ENCODE measurements at regions not wholly inside any gene's neighbourhood (a gene's known extent, or its start where the extent isn't known, plus 50 kb on each side); places are given as distances from the start of the nearest gene placed in this dataset.
"Not testable (repeated sequence)": the region's sequence is repeated elsewhere in the genome, so short reads cannot be mapped to it uniquely, and the experiment has no call there.

DNA sequence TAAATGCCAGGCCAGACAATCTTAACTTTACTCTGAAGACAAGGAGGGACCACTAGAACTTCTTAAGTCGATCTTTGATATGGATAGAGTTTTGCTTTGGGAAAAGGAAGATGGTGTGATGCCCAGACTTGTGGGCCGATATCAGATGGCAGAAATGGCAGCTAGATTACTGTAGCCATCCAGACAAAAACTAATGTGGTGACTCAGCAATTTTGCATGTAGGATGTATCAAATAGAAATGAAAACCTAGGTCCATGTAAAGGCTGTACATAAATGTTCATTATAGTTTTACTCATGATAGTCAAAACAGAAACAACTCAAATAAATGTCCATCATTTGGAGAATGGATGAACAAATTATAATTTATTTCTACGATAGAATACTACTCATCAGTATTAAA lies 121.5 kb downstream of the APIP start:
- no peak for DNase-seq (ENCODE audit: low spot score)

DNA sequence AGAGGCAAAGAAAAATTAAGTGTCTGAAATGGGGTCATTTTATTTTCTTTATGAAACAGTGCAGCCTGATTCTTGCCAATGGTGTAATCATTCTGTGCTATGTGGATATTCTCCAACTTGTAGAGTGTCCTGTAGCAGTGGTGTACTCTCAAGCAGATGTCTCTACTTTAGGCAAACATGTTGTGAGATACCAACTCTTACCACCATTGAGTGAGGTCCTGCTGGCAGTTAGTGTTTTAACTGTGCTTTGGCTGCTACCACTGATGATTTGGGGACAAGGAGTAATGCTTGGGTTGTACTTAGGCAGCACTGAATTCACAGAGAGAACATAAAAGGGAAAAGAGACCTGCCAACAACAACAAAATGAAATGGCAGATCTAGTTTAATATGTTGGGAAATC lies 122.5 kb downstream of the APIP start:
- no peak for DNase-seq (ENCODE audit: low spot score)

DNA sequence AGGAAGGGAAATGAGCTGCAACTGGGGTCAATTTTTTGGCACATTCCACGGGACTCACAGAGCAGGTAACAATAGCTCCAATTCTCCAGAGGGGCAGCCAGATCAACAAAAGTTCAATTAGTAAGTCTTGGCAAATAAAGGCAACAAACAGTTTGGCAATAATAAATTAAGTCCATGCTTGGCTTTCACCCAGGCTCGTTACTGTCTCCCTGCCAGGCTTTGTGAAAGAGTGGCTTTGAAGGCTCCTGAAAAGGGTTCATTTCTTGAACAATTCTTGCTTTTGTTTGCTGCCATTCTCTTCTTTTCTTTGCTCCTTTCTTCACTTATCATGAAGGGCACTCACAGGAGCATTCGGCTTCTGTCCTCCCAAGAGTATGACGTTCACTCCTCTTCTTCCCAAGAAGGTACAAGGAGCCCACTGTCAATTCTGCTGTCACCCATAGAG lies 123.3 kb downstream of the APIP start:
- DNase-seq (ENCODE audit: low spot score), result no peak

DNA sequence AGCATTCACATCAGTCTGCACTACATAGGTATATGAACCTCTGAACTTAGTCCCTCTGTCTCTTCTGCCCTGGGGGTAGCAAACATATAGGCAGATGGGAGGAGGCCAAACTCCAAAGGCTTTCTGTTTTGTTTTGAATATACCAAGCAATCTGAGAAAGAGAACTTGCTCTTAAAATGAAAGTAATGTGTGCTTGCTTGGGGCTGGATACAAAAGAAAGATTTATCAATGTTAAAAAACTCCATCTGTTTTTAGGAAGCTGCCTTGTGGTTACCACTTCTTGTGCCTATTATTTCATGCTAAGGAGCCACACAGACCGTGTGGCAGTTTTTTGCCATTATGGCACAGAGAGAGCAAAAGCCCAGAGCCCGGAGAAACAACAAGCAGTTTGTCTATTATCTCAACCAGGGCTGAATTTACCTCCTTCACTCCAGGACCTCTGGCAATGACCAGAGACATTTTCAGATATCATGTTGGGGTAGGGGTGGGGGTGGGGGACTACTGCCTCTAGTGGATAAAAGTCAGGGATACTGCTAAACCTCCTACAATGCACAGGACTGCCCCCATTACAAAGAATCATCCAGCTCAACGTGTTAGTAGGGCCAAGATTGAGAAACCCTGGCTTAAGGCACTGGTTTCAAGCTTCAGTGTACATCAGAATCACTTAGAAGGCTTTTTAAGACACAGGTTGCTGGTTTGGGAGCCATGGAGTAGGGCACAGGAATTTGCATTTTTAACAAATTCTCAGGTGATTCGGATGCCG lies 124.2 kb downstream of the APIP start:
- DNase-seq (ENCODE audit: low spot score), result no peak

DNA sequence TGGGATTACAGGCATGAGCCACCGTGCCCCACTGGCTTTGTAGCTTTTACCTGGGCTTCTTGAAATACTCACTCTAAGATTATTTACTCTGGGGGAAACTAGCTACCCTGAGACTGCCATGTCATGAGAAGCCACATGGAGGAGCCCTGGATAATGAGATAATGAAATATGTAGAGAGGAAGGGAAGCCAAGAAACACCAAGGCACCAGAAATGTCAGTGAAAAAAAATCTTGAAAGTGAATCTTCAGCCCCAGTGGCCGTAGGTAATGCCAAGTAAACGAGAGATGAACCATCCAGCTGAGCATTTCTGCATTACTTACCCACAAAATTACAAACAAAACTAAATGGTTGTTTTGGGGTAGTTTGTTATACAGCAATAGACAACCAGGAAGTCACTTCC lies 125.6 kb downstream of the APIP start:
- no peak for DNase-seq (ENCODE audit: low spot score)

DNA sequence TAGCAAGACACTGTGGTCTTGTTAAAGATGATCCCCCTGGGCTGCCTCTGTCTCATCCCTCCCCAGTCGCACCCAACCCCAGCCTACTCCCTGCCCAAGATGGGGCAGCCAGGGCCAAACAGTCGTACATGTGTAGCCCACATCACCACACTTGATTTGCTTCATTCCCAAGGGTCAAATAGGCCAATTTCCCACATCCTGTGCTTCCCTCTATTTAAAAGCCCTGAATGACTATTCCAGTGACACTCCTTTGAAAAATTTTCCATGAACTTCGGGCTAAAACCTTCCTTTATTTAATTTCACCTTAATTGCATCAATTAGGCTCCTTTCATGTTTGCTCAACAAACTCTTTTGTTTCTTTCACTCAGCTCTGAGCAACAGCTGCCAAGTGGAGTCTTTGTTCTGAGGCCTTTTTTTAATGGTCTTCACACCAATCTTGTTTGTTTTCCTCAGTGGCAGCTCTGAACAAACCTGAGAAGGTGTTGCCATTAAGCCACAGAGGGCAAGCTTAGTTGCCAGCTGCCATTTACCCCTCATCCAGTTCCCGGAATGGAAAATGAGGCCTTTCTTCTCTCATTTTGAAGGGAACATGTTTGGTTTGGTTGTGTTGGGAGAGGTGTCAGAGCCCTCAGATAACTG lies 126.9 kb downstream of the APIP start:
- DNase-seq (ENCODE audit: low spot score), result no peak

DNA sequence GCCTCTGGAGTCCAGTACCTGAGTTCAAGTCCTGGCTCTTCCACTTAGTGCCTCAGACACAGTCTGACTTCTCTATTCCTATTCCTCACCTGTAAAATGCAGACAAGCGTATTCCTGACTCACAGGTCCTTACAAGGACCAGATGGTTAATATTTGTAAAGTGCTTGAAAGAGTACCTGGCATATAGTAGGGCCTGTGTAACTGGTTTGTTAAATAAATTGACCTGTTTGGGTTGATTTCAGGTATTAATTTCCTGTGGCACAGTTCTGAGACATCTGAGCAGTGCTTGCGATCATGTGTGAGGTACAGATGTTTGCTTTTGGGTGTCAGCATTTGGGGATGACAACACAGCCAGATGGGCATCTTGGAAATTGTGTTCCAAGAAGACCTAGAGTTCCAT lies 127.5 kb downstream of the APIP start:
- no peak for DNase-seq (ENCODE audit: low spot score)

DNA sequence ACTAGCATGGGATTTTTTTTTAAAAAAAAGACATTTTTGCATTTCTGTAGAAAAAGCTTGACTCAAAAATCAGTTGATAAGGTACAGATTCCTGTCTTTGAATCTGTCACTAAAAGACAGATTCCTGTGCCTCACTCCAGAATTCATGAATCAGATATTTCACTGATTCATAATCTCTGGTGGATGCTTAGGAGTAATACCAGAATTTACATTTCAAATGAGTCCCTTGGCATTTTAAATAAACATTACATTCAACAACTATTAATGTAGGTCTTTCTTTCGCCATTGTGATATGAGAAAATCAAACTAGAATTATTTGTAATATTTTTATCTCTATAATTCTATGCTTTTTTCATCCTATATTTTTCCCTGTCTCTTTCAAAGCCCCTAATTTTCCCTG lies 128.3 kb downstream of the APIP start:
- no peak for DNase-seq (ENCODE audit: low spot score)

DNA sequence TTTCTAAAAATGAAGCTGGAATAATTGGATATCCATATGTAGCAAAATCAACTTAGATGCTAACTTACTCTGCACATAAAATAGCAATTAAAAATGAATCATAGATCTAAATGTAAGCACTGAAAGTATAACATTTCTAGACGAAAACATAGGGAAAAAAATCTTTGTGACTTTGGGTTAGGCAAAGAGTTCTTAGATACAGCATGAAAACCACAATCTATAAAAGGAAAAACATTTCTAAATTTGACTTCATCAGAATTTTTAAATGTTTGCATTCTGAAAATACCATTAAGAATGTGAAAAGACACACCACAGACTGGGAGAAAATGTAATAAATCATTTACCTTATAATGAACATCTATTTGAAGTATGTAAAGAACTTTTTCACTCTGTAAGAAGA lies 128.8 kb downstream of the APIP start:
- DNase-seq (ENCODE audit: low spot score), result no peak

DNA sequence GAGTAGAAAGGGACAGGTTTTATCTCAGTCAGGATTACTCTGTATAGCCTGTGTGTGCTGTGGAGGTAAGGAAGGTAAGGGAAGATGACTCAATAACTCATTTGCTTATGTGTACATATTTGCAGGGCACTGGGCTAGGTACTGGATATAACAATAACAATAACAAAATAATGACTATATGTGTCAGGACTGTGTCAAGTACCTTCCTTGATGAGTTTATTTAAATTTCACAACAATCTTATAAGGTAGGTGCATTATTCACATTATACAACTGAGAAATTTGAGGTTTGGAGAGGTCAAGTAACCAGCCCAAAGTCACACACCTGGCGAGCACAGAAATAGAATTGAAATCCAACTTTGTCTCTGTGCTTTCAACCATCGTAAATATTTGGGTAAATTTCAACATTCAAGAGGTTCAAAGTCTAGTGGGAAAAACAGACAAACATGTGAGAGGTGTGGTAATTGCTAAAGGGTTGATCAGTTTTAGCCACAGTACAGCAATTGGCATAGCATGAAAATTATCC lies 131.8 kb downstream of the APIP start:
- no peak for DNase-seq (ENCODE audit: low spot score)

DNA sequence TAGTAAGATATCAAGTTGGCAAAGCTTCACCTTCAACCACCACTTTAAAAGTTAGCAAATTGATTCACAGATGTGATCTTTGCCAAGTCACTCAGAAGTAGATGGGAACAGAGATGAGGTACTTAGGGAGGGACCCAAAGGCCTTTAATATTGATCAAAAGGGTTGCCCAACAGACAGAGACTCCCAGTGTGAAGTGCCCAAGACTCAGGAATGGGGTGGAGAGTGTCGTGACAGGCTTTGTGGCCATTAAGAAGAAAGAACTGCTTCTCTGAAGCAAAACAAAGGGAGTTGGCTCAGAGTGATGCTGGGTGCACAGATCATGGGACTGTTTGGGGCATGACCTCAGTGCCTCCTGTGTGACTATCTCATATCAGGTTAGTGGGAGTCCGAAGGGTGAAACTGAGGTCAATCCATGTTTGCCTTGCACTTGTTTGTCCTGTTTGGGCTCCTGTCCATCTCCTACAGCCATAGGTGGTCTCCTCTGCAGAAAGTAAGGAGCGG lies 132.3 kb downstream of the APIP start:
- DNase-seq (ENCODE audit: low spot score), result no peak

DNA sequence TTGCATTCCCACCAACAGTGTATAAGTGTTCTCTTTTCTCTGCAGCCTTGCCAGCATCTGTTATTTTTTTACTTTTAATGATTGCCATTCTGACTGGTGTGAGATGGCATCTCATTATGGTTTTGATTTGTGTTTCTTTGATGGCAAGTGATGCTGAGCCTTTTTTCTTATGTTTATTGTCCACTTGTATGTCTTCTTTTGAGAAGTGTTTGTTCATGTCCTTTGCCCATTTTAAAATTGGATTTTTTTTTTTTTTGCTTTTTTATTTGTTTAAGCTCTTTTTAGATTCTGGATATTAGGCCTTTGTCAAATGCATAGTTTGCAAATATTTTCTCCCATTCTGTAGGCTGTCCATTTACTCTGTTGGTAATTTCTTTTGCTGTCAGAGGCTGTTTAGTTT lies 134.4 kb downstream of the APIP start:
- not testable (repeated sequence) for DNase-seq (ENCODE audit: low spot score)

DNA sequence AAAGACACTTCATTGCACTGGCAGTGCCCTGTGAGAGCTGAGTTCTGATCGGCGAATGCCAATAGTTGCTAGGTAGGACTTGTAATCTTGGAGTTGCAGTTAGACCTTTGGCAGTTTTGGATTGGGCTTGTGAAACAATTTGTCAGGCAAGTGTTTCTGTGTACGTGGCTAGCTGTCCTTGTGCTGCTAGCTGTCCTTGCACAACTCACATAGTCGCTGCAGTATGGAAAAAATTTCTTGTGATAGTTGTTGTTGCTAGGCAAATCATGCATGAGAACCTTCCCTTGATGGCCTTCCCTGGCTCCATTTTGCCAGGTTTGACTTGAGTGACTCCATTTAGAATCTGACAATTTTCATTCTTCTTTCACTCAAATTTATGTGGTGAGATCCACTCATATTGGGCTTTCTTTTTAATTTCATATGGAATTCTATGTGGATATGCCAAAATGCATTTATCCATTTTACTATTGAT lies 140.7 kb downstream of the APIP start:
- DNase-seq (ENCODE audit: low spot score), result no peak

DNA sequence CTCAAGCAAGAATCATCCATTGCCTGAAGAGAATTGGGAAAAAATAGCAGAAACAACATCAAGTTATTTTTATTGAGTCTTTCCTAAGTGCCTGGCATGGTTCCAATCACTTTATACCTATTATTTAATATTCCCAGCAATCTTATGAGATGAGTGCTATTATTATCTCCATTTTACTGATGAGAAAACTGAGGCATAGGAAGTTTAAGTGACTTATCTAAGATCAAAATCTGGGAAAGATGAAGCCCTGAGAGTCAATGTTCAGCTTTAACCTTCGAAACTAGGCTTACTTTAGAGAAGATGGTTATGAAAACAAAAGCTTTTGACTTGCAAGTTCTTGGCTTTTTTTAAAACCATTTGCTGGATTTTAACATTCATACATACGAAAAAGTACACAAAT lies 141.6 kb downstream of the APIP start:
- no peak for DNase-seq (ENCODE audit: low spot score)

DNA sequence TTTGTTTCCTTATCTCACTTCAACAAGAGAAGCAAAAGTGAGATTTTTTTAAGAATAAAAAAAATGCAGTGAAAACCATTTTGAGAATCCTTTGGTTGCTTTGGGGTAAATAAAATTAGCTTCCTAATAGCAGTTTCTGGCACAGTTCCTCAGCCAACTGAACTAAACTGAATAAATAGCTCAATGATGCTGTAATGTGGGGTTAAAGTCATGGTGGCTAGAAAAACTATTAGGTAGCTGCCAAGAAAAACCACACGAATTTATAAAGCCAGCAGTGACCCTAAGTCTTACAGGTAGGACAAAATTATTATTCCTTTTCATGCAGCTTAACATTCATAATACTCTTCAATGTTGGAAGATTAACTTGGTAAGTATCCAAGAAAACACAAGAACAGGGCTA lies 142.4 kb downstream of the APIP start:
- DNase-seq (ENCODE audit: low spot score), result peak; percentile 23

DNA sequence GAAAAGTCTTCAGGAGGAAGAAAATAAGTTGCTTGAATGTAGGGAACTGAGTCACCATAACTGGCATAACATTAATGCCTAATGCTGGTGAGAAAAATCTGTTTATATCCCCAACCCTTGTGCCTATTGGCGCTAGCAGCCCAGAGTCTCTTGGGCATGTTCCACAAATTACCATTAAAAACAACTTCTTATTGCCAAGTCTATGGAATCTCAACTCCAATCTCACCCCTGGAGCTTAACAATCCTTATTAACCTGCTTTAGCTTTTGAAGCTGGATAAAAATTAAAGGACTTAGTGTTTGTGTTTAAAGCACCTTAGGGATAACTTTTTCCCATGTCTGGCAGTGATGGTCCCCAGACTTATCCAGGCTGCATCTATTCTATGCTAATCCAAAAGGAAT lies 143.0 kb downstream of the APIP start:
- no peak for DNase-seq (ENCODE audit: low spot score)

DNA sequence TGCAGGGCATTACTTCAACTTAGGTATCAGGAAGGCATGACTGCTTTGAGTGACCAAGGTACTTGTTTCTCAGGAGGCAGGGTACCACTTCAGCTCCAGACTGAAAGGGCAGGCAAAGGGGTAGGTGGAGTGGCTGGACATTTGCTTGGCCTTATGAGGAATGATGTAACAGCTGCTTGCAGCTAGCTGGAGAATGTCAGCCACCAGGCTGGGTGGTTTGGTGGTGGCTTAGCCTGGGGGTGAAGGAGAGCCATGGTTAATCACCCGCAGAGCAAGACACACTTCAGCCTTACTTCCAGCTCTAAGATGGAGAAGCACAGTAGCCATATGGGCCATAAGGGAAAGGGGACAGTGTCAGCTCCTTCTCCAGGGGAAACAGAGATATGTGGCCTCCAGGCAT lies 146.1 kb downstream of the APIP start:
- DNase-seq (ENCODE audit: low spot score), result no peak

DNA sequence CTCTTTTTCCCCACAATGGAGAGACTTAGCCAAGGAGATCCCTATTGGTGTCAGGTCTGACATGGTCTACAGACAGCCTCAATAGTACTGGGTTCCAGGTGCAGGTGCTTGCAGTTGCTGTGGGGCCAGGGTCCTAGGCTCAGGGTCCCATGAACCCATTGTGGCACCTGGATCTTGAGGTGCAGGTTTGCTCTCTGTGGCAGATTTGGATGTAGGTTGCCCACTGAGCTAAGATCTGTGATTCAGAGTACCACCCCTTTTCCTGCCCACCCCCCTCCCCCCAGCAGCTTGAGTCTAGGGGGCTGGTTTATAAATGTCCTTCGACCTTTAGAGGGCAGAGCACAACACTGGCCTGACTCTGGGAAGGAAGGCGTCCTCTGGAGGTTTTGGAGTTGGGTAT lies 147.0 kb downstream of the APIP start:
- DNase-seq (ENCODE audit: low spot score), result no peak

DNA sequence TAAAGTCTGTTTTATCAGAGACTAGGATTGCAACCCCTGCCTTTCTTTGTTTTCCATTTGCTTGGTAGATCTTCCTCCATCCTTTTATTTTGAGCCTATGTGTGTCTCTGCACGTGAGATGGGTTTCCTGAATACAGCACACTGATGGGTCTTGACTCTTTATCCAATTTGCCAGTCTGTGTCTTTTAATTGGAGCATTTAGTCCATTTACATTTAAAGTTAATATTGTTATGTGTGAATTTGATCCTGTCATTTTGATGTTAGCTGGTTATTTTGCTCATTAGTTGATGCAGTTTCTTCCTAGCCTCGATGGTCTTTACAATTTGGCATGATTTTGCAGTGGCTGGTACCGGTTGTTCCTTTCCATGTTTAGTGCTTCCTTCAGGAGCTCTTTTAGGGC lies 141.7 kb downstream of the EHF start:
- not testable (repeated sequence) for DNase-seq (ENCODE audit: low spot score)

DNA sequence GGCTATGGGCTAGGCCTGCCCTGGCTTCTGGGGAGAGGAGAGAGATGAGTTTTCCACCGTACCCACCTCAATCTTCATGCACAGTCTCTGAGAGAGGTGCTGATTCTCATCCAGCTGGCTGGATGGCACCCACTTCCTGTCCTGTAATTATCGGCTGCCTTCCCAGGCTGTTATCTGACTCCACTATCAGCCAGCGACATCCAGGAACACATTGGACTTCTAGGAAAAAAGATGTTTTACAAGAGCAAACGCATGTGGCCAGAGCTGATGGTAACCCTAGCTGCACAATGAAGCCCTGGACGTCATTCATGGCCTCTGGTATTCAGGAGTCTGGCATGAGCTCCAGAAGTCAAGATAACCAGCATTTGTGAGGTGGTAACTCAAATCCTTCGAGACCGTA lies 137.4 kb downstream of the EHF start:
- DNase-seq (ENCODE audit: low spot score), result no peak

DNA sequence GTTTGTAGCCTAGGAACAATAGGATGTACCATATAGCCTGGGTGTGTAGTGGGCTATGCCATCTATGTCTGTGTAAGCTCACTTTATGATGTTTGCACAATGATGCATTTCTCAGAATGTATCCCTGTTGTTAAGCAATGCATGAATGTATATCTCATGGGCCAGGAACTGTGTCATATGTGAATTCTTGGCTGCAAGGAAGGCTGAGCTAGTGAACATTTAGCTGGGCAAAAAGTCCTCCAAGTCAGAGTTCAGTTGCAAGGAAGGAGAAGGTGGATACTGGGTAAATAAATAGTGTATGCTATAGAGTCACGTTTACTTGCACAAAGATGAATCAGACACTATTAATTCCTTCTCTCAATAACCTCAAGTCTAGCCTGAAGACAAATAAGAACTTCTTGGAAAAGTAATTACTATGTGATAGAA lies 136.1 kb downstream of the EHF start:
- DNase-seq (ENCODE audit: low spot score), result no peak

DNA sequence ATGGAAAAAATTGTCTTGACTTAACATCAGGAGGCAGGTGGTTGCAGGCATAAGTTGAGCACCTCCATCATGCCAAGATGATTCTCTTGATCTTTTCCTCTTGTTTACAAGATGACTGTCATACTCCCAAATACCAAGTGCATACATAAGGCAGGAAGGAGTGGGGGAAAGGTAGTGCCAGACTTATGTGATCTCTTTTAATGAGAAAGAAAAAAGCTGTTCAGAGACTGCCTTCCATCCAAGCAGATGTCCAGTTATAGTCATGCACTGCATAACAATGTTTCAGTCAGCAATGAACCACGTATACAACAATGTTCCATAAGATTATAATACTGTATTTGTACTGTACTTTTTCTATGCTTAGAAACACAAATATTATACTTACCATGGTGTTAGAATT lies 135.7 kb downstream of the EHF start:
- no peak for DNase-seq (ENCODE audit: low spot score)

DNA sequence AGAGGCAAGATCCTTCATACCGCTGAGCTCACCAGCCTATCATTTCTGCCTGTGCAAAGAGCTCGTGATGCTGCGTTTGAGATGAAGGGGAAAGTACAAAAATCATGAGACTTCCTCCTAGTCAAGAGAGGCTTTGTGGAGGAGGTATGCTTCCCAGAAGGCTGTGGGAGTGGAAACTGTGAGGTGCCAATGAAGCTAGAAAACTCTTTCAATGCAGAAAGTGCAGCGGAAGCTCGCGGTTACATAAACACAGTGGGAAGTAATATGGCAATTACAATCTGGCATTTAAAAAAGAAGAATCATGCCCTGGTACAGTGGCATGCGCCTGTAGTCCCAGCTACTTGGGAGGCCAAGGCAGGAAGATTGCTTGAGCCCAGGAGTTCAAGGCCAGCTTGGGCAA lies 134.8 kb downstream of the EHF start:
- DNase-seq (ENCODE audit: low spot score), result no peak
